ENCODE measurements at regions not wholly inside any gene's neighbourhood (a gene's known extent, or its start where the extent isn't known, plus 50 kb on each side); places are given as distances from the start of the nearest gene placed in this dataset.

GRCh38 chr1:36651176-36651910 lies 168.6 kb upstream of the CSF3R start:
- no peak for TF ChIP-seq JUND (IDR thresholded peaks at IDR 0.05)
- no peak for TF ChIP-seq TAF1 (conservative IDR thresholded peaks at IDR 0.05)
- TF ChIP-seq EGR1 (IDR thresholded peaks at IDR 0.05; ENCODE audit: low read depth in 2 of 2) = no peak
- no peak for TF ChIP-seq MAX (IDR thresholded peaks at IDR 0.05)
- no peak for TF ChIP-seq HNF4A (conservative IDR thresholded peaks at IDR 0.05)
- TF ChIP-seq HNF4G (IDR thresholded peaks at IDR 0.05) = no peak
- TF ChIP-seq SP1 (IDR thresholded peaks at IDR 0.05) = no peak
- no peak for TF ChIP-seq RXRA (IDR thresholded peaks at IDR 0.05)
- no peak for TF ChIP-seq GABPA (IDR thresholded peaks at IDR 0.05 in 1 of 2, conservative IDR thresholded peaks at IDR 0.05 in 1 of 2)
- TF ChIP-seq, protein P1, sequence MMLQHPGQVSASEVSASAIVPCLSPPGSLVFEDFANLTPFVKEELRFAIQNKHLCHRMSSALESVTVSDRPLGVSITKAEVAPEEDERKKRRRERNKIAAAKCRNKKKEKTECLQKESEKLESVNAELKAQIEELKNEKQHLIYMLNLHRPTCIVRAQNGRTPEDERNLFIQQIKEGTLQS (IDR thresholded peaks at IDR 0.05) = no peak
- no peak for TF ChIP-seq FOXA2 (IDR thresholded peaks at IDR 0.05)
- no peak for TF ChIP-seq RAD21 (IDR thresholded peaks at IDR 0.05)
- TF ChIP-seq, protein P2, sequence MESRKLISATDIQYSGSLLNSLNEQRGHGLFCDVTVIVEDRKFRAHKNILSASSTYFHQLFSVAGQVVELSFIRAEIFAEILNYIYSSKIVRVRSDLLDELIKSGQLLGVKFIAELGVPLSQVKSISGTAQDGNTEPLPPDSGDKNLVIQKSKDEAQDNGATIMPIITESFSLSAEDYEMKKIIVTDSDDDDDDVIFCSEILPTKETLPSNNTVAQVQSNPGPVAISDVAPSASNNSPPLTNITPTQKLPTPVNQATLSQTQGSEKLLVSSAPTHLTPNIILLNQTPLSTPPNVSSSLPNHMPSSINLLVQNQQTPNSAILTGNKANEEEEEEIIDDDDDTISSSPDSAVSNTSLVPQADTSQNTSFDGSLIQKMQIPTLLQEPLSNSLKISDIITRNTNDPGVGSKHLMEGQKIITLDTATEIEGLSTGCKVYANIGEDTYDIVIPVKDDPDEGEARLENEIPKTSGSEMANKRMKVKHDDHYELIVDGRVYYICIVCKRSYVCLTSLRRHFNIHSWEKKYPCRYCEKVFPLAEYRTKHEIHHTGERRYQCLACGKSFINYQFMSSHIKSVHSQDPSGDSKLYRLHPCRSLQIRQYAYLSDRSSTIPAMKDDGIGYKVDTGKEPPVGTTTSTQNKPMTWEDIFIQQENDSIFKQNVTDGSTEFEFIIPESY (IDR thresholded peaks at IDR 0.05) = no peak
- no peak for TF ChIP-seq NR2F2 (IDR thresholded peaks at IDR 0.05)
- no peak overlapping the region for H3K9ac ChIP-seq (ENCODE audit: low read depth in 1 of 2, low read length in 2 of 2)
- 70% methylated on average over 3 of the region's 3 CpGs for WGBS
- H3K36me3 ChIP-seq (ENCODE audit: control insufficient read depth in 4 of 4, insufficient read depth in 3 of 4, low read depth in 1 of 4, low read length in 3 of 4) = no peaks in the 10 kb centered on the region
- no peaks in the 10 kb centered on the region for H3K9me3 ChIP-seq (ENCODE audit: control insufficient read depth in 4 of 4, low read length in 3 of 4)
- no peak overlapping the region for H3K27ac ChIP-seq (ENCODE audit: low read depth in 1 of 2, low read length in 2 of 2)
- no peak overlapping the region for H3K4me3 ChIP-seq (ENCODE audit: low read depth in 1 of 3, low read length in 3 of 3)
- no peak for DNase-seq (ENCODE audit: low spot score)
- H3K4me1 ChIP-seq (ENCODE audit: control insufficient read depth in 4 of 4, insufficient read depth in 4 of 4, low read length in 3 of 4) = no peaks in the 10 kb centered on the region
- H3K27me3 ChIP-seq (ENCODE audit: control insufficient read depth in 4 of 4, insufficient read depth in 4 of 4, low read length in 3 of 4) = peaks cover 0 to 8% (median under 1%) of the 10 kb centered on the region in 4 donors

DNA sequence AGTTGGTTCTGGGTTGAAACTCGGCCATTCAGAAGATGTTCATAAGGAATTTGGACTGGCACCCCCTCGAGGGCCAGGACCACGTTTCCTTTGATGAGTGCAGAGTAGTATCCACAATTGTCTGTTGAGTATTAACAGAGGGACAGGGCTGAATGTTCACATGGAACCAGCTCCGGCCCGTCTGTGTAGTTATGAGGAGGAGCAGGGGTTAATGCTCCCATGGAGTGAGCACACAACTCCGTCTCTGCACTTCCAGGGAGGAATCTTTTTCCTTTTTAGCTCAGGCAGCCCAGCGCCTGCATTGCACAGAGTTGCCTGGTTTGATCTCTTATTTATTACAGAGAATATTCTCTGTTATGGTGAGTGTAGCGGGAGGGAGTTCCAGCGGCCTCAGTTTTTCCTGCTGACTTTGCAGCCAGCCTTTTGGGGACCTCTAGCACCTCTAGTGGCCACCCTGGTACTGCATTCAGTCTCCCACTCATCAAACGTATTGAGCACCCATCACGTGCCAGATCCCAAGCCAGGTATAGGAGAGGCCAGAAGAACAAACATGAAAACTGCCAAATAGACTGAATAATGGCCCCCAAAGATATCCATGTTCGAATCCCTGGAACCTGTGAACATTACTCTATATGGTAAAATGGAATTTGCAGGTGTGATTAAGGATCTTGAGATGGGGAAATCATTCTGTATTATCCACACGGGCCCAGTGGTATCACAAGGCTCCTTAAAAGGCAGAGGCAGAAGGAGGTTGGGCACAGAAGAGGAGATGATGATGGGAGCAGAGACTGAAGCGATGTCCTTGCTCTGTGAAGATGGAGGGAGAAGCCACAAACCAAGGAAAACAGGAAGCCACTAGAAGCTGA lies 167.7 kb upstream of the CSF3R start:
- Histone ChIP-seq H3K27me3 (ENCODE audit: control insufficient read depth in 4 of 4, insufficient read depth in 4 of 4, low read length in 3 of 4) (peaks cover 0 to 8% (median under 1%) of the 10 kb centered on the region in 4 donors), H3K36me3 (ENCODE audit: control insufficient read depth in 4 of 4, insufficient read depth in 3 of 4, low read depth in 1 of 4, low read length in 3 of 4) (no peaks in the 10 kb centered on the region), H3K4me3 (ENCODE audit: low read depth in 1 of 3, low read length in 3 of 3) (no peak overlapping the region), H3K27ac (ENCODE audit: low read depth in 1 of 2, low read length in 2 of 2) (no peak overlapping the region), H3K9ac (ENCODE audit: low read depth in 1 of 2, low read length in 2 of 2) (no peak overlapping the region), H3K4me1 (ENCODE audit: control insufficient read depth in 4 of 4, insufficient read depth in 4 of 4, low read length in 3 of 4) (no peaks in the 10 kb centered on the region), H3K9me3 (ENCODE audit: control insufficient read depth in 4 of 4, low read length in 3 of 4) (no peaks in the 10 kb centered on the region)
- peak; percentile 92 for TF ChIP-seq CTCF (IDR thresholded peaks at IDR 0.05; ENCODE audit: low read depth, low read length, missing input control)
- no peak for TF ChIP-seq RXRA (IDR thresholded peaks at IDR 0.05)
- peak; percentile 70 to 75 for TF ChIP-seq RAD21 (IDR thresholded peaks at IDR 0.05)
- no peak for TF ChIP-seq MAX (IDR thresholded peaks at IDR 0.05)
- 39% methylated on average over 14 of the region's 14 CpGs for WGBS
- DNase-seq (ENCODE audit: low spot score) = peak; percentile 79

Measured in liver (tissue), 8 donors.